CD4-positive, CD25-positive, alpha-beta regulatory T cell (primary cell): ENCODE measurements at regions not wholly inside any gene's neighbourhood (a gene's known extent, or its start where the extent isn't known, plus 50 kb on each side); places are given as distances from the start of the nearest gene placed in this dataset.
A peak's percentile ranks its signal among the peaks of the same experiment; 100 is the strongest.

Experiments used
- ATAC-seq, 2 donors: fragments of 150-1000 bp; cut with Tn5 transposase; one replicate each; pipeline ENCODE4 v1.10.0; 2021; ENCODE audit warnings: low read depth in 2 of 2, moderate number of reproducible peaks in 2 of 2, moderate library complexity in 1 of 2
- DNase-seq, 3 donors: peaks; one replicate each; pipeline versions ENCODE4 v3.0.0 to v3.0.0-alpha.2; 2012 to 2022; ENCODE audit warnings: mixed read lengths in 1 of 3
- H3K27ac ChIP-seq: one replicate; pipeline ENCODE4 v1.7.0; 2013; ENCODE audit warnings: mild to moderate bottlenecking, low read length; ENCODE audit not compliant: insufficient read depth, poor library complexity, severe bottlenecking
- H3K27me3 ChIP-seq: one replicate; pipeline ENCODE4 v1.7.0; 2013; ENCODE audit warnings: low read length; ENCODE audit not compliant: control insufficient read depth, insufficient read depth
- H3K36me3 ChIP-seq: one replicate; pipeline ENCODE4 v1.7.0; 2013; ENCODE audit warnings: mild to moderate bottlenecking, low read length, moderate library complexity; ENCODE audit not compliant: control insufficient read depth, insufficient read depth
- H3K4me1 ChIP-seq: 2 replicates; pipeline ENCODE4 v1.7.0; 2013; ENCODE audit warnings: mild to moderate bottlenecking, low read length; ENCODE audit not compliant: insufficient read depth, control insufficient read depth, poor library complexity, severe bottlenecking
- H3K4me3 ChIP-seq: one replicate; pipeline ENCODE4 v1.7.0; 2013; ENCODE audit warnings: low read depth, mild to moderate bottlenecking, low read length, moderate library complexity
- H3K9me3 ChIP-seq, 2 experiments: 1 replicate in 1 of 2; 2 replicates in 1 of 2; pipeline ENCODE4 v1.7.0; 2013; ENCODE audit warnings: low read length in 2 of 2, mild to moderate bottlenecking in 1 of 2, moderate library complexity in 1 of 2; ENCODE audit not compliant: control insufficient read depth in 2 of 2
- H3K27ac Mint-ChIP-seq, 3 donors: one replicate each; pipeline ENCODE4 v1.8.0; 2020 to 2022; ENCODE audit warnings: mild to moderate bottlenecking in 3 of 3, mixed read lengths in 3 of 3, moderate library complexity in 2 of 3
- H3K27me3 Mint-ChIP-seq: one replicate; pipeline ENCODE4 v1.8.0; 2022; ENCODE audit warnings: mild to moderate bottlenecking, mixed read lengths
- H3K36me3 Mint-ChIP-seq: one replicate; pipeline ENCODE4 v1.8.0; 2020; ENCODE audit warnings: mixed read lengths
- H3K4me1 Mint-ChIP-seq, 4 donors: one replicate each; pipeline ENCODE4 v1.8.0; 2020 to 2022; ENCODE audit warnings: mixed read lengths in 4 of 4, mild to moderate bottlenecking in 1 of 4
- H3K4me3 Mint-ChIP-seq, 4 donors: one replicate each; pipeline ENCODE4 v1.8.0; 2020 to 2022; ENCODE audit warnings: mild to moderate bottlenecking in 4 of 4, mixed read lengths in 4 of 4, moderate library complexity in 3 of 4
- H3K9me3 Mint-ChIP-seq, 7 donors: one replicate each; pipeline ENCODE4 v1.8.0; 2020 to 2022; ENCODE audit warnings: mixed read lengths in 7 of 7, mild to moderate bottlenecking in 3 of 7, moderate library complexity in 2 of 7

DNA sequence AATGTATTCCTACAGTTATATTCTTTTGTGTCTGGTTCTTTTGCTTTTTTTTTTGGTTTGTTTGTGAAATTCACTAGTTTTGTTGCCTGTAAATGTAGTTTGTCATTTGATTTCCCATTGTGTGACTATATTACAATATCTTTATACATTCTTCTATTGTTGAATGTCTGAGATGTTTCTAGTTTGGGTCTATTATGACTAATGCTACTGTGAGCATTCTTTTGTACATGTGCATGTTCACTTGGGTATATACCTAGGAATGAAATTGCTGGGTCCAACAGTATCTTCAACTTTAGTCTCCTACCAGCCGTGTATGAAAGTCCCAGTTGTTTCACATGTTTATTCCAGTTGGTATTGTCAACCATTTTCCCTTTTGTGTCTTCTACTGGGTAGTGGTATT is 112.7 kb upstream of the RBMS1 start:
- H3K4me3 ChIP-seq: no peak overlapping the region
- no peak overlapping the region for H3K27ac Mint-ChIP-seq
- no peaks in the 10 kb centered on the region for H3K9me3 ChIP-seq
- no peak overlapping the region for H3K27ac ChIP-seq
- H3K36me3 ChIP-seq: no peaks in the 10 kb centered on the region
- no peak for ATAC-seq
- peaks cover 16% of the 10 kb centered on the region for H3K27me3 Mint-ChIP-seq
- H3K4me1 ChIP-seq: no peaks in the 10 kb centered on the region
- H3K9me3 Mint-ChIP-seq: peaks cover 0 to 2% (median 0%) of the 10 kb centered on the region in 7 donors
- no peaks in the 10 kb centered on the region for H3K4me1 Mint-ChIP-seq
- no peaks in the 10 kb centered on the region for H3K27me3 ChIP-seq
- no peaks in the 10 kb centered on the region for H3K36me3 Mint-ChIP-seq
- DNase-seq: no peak
- no peak overlapping the region for H3K4me3 Mint-ChIP-seq

DNA sequence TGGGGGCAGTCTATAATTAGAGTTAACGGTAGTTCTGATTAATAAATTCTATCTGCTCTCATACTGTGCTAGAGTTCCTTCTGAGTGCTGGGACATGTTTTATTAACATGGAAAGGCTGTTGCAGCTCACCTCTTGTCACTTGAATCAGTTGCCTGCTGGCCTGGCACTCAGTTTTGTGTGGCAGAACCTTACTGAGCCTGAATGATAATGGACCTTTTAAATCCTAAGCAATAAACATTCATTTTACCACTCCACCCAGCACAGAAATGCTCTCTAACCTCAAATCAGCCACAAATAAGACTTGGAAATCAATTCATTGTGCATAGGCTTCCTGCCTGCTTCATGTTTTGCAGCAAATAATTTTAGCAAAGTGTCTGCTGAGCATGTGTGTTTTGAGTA is 115.0 kb upstream of the RBMS1 start:
- H3K27me3 ChIP-seq: peaks cover 3% of the 10 kb centered on the region
- Mint-ChIP-seq H3K4me3 (no peak overlapping the region), H3K27me3 (peaks cover 20% of the 10 kb centered on the region), H3K36me3 (no peaks in the 10 kb centered on the region), H3K27ac (no peak overlapping the region), H3K9me3 (peaks cover 0 to 2% (median 0%) of the 10 kb centered on the region in 7 donors), H3K4me1 (no peaks in the 10 kb centered on the region)
- no peaks in the 10 kb centered on the region for H3K36me3 ChIP-seq
- H3K4me1 ChIP-seq: no peaks in the 10 kb centered on the region
- no peaks in the 10 kb centered on the region for H3K9me3 ChIP-seq
- H3K4me3 ChIP-seq: no peak overlapping the region
- no peak for DNase-seq
- H3K27ac ChIP-seq: no peak overlapping the region
- ATAC-seq: no peak

DNA sequence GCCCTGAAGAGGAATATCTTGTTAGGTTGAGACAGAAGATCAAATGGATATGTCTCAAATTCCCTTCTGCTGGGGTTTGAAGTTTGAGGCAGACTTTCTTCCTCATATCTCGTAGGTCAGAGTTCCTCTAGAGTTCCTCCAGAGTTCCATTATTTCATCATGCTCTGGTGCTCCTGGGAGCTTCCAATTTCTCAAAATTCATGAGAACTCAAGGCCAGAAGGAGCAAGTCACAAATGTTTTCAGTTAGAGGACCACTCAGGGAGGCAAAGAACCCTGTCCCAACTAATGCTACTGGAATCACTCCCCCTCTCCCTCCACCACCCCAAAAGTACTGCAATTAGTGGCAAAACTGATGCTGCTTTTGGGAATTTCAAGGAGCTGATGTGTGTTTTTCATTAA is 115.7 kb upstream of the RBMS1 start:
- Histone ChIP-seq H3K36me3 (no peaks in the 10 kb centered on the region), H3K27ac (no peak overlapping the region), H3K27me3 (peaks cover 3% of the 10 kb centered on the region), H3K4me1 (no peaks in the 10 kb centered on the region), H3K4me3 (no peak overlapping the region), H3K9me3 (no peaks in the 10 kb centered on the region)
- Mint-ChIP-seq H3K27ac (no peak overlapping the region), H3K4me1 (no peaks in the 10 kb centered on the region), H3K9me3 (peaks cover 0 to 2% (median 0%) of the 10 kb centered on the region in 7 donors), H3K4me3 (no peak overlapping the region), H3K36me3 (no peaks in the 10 kb centered on the region), H3K27me3 (peaks cover 20% of the 10 kb centered on the region)
- DNase-seq (no peak), ATAC-seq (no peak)

DNA sequence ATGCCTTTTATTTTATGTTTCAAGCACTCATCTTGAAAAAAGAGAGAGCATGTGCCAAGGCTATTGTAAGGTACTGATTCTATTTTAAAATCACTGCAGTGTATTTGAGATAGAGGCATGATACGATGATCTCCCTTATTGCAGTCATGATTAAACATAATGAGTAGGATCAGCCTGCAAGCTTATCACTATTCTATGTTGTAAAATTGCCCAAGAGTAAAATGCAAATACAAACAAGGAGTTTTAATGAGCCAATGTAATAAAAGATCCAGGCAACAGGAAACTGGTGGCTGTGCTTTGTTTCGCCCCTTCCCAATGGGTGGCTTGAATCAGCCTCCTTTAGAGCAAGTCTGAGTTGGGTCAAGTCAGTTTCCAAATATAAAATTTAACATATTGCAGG is 116.4 kb upstream of the RBMS1 start:
- Histone ChIP-seq H3K27me3 (peaks cover 3% of the 10 kb centered on the region), H3K9me3 (no peaks in the 10 kb centered on the region), H3K4me1 (no peaks in the 10 kb centered on the region), H3K4me3 (no peak overlapping the region), H3K36me3 (no peaks in the 10 kb centered on the region), H3K27ac (no peak overlapping the region)
- H3K27ac Mint-ChIP-seq: no peak overlapping the region
- peaks cover 21% of the 10 kb centered on the region for H3K27me3 Mint-ChIP-seq
- H3K4me1 Mint-ChIP-seq: no peaks in the 10 kb centered on the region
- H3K36me3 Mint-ChIP-seq: no peaks in the 10 kb centered on the region
- H3K9me3 Mint-ChIP-seq: peaks cover 0 to 2% (median 0%) of the 10 kb centered on the region in 7 donors
- ATAC-seq (no peak), DNase-seq (no peak)
- no peak overlapping the region for H3K4me3 Mint-ChIP-seq

DNA sequence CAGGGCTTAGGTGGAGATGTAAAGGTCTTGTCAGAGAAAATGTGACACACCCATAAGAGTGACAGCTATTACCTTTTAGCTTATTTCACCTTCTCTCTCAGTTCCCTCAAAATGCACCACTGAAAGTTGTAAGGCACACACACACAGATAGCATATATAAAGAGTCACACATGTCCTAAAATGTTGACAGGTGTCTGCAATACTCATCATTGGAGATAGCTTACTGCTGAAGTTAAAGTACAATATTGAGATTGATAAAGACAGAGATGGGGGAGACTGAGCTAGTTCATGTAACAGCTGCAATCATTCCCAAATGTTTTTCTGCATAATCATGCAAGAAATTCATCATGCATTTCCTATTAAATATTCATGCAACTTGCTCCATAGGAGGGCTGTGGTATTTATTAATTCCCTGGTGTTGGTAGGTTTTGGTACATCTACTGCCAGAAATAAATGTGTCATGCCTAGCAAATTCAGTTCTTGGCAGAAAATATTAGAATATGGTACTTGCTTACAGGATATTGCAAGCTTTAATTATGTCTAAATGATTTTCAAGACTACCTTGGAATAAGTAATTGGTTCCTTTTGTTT is 118.8 kb upstream of the RBMS1 start:
- H3K27ac Mint-ChIP-seq: no peak overlapping the region
- peaks cover 3% of the 10 kb centered on the region for H3K27me3 ChIP-seq
- H3K4me1 Mint-ChIP-seq: no peaks in the 10 kb centered on the region
- DNase-seq (no peak), ATAC-seq (no peak)
- H3K4me3 ChIP-seq: no peak overlapping the region
- H3K36me3 Mint-ChIP-seq: no peaks in the 10 kb centered on the region
- peaks cover 21% of the 10 kb centered on the region for H3K27me3 Mint-ChIP-seq
- no peak overlapping the region for H3K27ac ChIP-seq
- H3K9me3 ChIP-seq: no peaks in the 10 kb centered on the region
- H3K36me3 ChIP-seq: no peaks in the 10 kb centered on the region
- no peak overlapping the region for H3K4me3 Mint-ChIP-seq
- H3K4me1 ChIP-seq: no peaks in the 10 kb centered on the region
- H3K9me3 Mint-ChIP-seq: peaks cover 0 to 7% (median 2%) of the 10 kb centered on the region in 7 donors

DNA sequence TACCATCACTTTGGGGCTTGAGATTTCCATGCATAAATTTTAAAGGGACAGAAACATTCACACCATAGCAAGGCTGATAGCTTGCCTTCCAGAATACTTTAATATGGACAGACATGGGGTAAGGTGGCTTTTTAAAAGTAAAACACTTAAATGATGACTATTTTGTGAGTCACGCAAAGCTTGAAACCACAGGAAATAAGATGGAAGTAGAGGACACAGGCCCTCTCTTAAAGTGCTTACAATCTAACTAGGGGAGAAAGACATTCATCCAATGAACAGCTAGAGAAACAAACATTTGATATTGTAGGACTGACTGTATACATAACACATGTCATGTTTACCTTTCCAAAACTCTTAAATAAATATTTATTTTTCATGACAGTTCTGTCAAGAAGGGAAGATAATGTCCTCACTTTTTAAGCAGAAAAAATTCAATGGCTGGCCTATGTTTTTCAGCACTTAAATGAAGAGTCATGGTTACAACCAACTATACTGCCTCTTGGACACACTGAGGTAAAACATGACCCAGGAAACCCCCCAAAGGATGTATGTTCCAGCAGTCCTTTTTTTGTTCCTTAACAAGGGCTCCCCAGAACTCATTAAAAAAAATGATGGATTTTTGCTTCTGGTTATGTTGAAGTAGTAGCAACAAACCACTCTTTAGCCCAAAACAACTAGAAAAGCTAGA is 120.0 kb upstream of the RBMS1 start:
- Mint-ChIP-seq H3K9me3 (peaks cover 0 to 7% (median 2%) of the 10 kb centered on the region in 7 donors), H3K27ac (no peak overlapping the region), H3K36me3 (no peaks in the 10 kb centered on the region), H3K4me1 (no peaks in the 10 kb centered on the region), H3K4me3 (no peak overlapping the region), H3K27me3 (peaks cover 16% of the 10 kb centered on the region)
- Histone ChIP-seq H3K4me3 (no peak overlapping the region), H3K4me1 (no peaks in the 10 kb centered on the region), H3K27me3 (peaks cover 3% of the 10 kb centered on the region), H3K9me3 (no peaks in the 10 kb centered on the region), H3K27ac (no peak overlapping the region), H3K36me3 (no peaks in the 10 kb centered on the region)
- DNase-seq (peak in 1 of 3 donors; percentile 2), ATAC-seq (no peak)

DNA sequence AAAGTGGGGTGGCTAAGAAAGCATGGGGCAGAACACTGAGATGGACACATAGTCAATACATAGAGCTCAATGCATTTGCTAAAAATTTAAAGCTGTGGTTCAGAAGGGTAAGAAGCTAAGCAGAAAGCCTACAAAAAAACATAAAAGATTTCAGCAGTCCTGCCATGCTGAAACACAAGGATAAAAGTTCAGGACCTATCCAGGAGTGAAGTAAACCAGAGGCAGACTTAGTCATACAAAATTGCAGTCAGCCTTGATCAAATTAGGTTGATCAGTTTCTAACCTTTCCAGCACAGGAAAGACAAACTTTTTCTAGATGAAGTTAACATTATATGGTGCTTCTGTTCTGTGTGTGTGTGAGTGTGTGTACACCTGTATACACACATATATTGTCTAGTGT is 120.8 kb upstream of the RBMS1 start:
- H3K9me3 Mint-ChIP-seq: peaks cover 0 to 7% (median 2%) of the 10 kb centered on the region in 7 donors
- Histone ChIP-seq H3K4me1 (no peaks in the 10 kb centered on the region), H3K27me3 (peaks cover 3% of the 10 kb centered on the region), H3K36me3 (no peaks in the 10 kb centered on the region), H3K4me3 (no peak overlapping the region), H3K27ac (no peak overlapping the region), H3K9me3 (no peaks in the 10 kb centered on the region)
- peaks cover 15% of the 10 kb centered on the region for H3K27me3 Mint-ChIP-seq
- H3K4me1 Mint-ChIP-seq: no peaks in the 10 kb centered on the region
- H3K4me3 Mint-ChIP-seq: no peak overlapping the region
- DNase-seq (no peak), ATAC-seq (no peak)
- H3K27ac Mint-ChIP-seq: no peak overlapping the region
- H3K36me3 Mint-ChIP-seq: no peaks in the 10 kb centered on the region

DNA sequence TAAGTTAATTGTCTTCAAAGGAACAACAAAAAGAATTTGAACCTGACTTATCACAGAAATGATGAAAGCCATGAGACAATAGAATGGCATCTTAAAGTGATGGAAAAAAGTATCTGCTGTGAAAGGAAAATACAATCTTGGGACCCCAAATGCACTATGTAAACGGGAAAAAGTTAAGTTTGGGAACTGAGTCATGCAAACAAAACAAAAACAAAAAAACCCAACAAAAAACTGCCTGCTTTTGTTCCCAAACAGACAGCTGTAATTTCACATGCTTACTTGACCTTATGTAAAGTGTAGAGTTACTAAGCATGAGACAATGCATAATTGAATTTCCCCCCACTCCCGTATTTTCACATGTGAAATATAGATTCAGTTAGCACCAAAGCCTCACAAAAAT is 122.1 kb upstream of the RBMS1 start:
- no peak for DNase-seq
- no peaks in the 10 kb centered on the region for H3K9me3 ChIP-seq
- peaks cover 0 to 7% (median 0%) of the 10 kb centered on the region in 7 donors for H3K9me3 Mint-ChIP-seq
- no peak overlapping the region for H3K4me3 ChIP-seq
- H3K4me3 Mint-ChIP-seq: no peak overlapping the region
- H3K27ac Mint-ChIP-seq: peak overlapping the region in 1 of 3 donors; percentile 45
- H3K27me3 Mint-ChIP-seq: peaks cover 10% of the 10 kb centered on the region
- H3K4me1 Mint-ChIP-seq: no peaks in the 10 kb centered on the region
- no peak overlapping the region for H3K27ac ChIP-seq
- H3K36me3 ChIP-seq: no peaks in the 10 kb centered on the region
- H3K4me1 ChIP-seq: no peaks in the 10 kb centered on the region
- ATAC-seq: no peak
- H3K36me3 Mint-ChIP-seq: no peaks in the 10 kb centered on the region
- H3K27me3 ChIP-seq: peaks cover 3% of the 10 kb centered on the region
